ENCODE measurements at regions not wholly inside any gene's neighbourhood (a gene's known extent, or its start where the extent isn't known, plus 50 kb on each side); places are given as distances from the start of the nearest gene placed in this dataset.

DNA sequence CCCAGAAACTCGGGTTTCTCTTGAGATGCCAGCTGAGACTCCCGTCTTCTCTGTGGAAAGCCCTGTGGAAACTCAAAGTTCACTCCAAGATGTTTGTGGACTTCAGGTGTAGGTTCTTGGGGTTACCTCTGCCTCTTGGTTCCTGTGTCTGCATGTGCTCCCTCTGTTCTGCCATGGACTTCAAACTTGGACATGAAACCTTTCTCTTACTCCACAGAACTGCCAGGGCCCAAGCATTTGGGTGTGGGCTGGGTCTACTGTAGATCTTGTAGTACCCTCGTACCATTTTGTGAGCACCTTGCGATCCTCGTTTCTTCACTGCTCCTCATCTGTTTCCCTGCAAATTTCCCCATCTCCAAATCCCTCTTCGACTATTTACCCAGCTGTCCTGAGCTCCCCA lies 175.5 kb downstream of the HAUS1 start:
- Histone ChIP-seq H3K36me3 (ENCODE audit: control insufficient read depth, low read length) (no peaks in the 10 kb centered on the region), H3K4me1 (ENCODE audit: control insufficient read depth, low read length) (no peaks in the 10 kb centered on the region), H3F3A (ENCODE audit: control insufficient read depth, insufficient read depth) (no peaks in the 10 kb centered on the region), H3K9me3 (ENCODE audit: control insufficient read depth, insufficient read depth, low read length) (no peaks in the 10 kb centered on the region), H3K4me3 (ENCODE audit: low read length) (no peak overlapping the region), H3K9me2 (replicated peaks; ENCODE audit: control insufficient read depth, low read length) (no peaks in the 10 kb centered on the region), H3K27me3 (ENCODE audit: control insufficient read depth, low read length) (no peaks in the 10 kb centered on the region; the same call in 1 of the 2 replicates), H3K79me2 (ENCODE audit: control insufficient read depth, low read length) (no peaks in the 10 kb centered on the region), H3K4me2 (ENCODE audit: low read length) (no peak overlapping the region), H4K20me1 (ENCODE audit: control insufficient read depth, insufficient read depth, low read depth, low read length) (no peaks in the 10 kb centered on the region), H3K27ac (ENCODE audit: low read depth, low read length) (no peak overlapping the region)
- no peak for TF ChIP-seq EZH2phosphoT487 (IDR thresholded peaks at IDR 0.05; ENCODE audit: borderline replicate concordance, low read length)
- TF ChIP-seq, protein P1, sequence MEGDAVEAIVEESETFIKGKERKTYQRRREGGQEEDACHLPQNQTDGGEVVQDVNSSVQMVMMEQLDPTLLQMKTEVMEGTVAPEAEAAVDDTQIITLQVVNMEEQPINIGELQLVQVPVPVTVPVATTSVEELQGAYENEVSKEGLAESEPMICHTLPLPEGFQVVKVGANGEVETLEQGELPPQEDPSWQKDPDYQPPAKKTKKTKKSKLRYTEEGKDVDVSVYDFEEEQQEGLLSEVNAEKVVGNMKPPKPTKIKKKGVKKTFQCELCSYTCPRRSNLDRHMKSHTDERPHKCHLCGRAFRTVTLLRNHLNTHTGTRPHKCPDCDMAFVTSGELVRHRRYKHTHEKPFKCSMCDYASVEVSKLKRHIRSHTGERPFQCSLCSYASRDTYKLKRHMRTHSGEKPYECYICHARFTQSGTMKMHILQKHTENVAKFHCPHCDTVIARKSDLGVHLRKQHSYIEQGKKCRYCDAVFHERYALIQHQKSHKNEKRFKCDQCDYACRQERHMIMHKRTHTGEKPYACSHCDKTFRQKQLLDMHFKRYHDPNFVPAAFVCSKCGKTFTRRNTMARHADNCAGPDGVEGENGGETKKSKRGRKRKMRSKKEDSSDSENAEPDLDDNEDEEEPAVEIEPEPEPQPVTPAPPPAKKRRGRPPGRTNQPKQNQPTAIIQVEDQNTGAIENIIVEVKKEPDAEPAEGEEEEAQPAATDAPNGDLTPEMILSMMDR (IDR thresholded peaks at IDR 0.05; ENCODE audit: low read depth, low read length, poor library complexity, severe bottlenecking): no peak

DNA sequence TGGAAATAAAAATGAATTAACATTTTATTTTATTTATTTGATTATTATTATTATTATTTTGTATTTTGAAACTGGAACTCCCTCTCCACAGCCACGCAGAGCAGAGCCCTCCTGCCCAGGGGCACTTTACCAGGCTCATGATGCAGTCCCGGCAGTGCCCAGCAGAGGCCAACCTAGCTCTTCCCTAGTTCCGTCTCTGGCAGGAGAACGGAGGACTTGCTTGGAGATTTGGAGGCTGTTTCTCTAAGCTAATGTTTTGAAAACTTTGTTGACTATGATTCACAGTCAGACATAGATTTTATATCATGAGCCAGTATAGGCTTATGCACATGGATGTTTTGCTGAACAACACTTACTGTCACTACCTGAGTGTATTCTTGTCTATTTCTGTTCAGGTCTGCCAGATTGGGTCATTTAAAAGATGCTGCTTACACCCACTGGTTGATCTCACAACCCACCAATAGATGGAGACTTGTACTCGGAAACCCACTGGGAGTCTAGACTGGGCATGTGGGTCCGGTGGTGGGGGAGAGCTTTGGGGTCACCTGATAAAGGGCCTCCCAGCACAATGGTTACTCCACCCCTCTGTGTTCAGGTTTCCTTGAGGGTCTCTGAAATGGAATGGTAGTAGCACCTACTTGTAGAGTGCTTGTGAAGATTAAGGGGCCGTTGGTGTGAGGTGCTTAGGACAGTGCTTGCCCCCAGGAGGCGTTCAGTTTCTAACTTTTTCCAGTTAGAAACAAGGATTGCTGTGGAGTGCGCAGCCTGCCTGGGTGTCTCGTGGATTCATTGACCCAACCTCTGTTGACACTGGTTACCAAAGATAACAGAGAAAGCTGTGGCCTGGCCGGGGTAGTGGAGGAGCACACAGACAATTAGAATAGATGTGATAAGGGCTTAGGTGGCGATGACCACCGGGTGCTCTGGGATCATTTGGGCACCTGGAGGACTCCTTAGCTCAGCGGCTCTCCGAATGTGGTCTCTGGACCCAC lies 177.3 kb downstream of the HAUS1 start:
- Histone ChIP-seq H3K4me3 (ENCODE audit: low read length) (no peak overlapping the region), H4K20me1 (ENCODE audit: control insufficient read depth, insufficient read depth, low read depth, low read length) (no peaks in the 10 kb centered on the region), H3K27ac (ENCODE audit: low read depth, low read length) (no peak overlapping the region), H3K4me2 (ENCODE audit: low read length) (no peak overlapping the region), H3F3A (ENCODE audit: control insufficient read depth, insufficient read depth) (no peaks in the 10 kb centered on the region), H3K27me3 (ENCODE audit: control insufficient read depth, low read length) (peaks cover 3% of the 10 kb centered on the region; the same call in 1 of the 2 replicates), H3K79me2 (ENCODE audit: control insufficient read depth, low read length) (no peaks in the 10 kb centered on the region), H3K9me2 (replicated peaks; ENCODE audit: control insufficient read depth, low read length) (no peaks in the 10 kb centered on the region), H3K4me1 (ENCODE audit: control insufficient read depth, low read length) (no peaks in the 10 kb centered on the region), H3K36me3 (ENCODE audit: control insufficient read depth, low read length) (no peaks in the 10 kb centered on the region), H3K9me3 (ENCODE audit: control insufficient read depth, insufficient read depth, low read length) (no peaks in the 10 kb centered on the region)
- no peak for TF ChIP-seq EZH2phosphoT487 (IDR thresholded peaks at IDR 0.05; ENCODE audit: borderline replicate concordance, low read length)
- TF ChIP-seq, protein P1 (IDR thresholded peaks at IDR 0.05; ENCODE audit: low read depth, low read length, poor library complexity, severe bottlenecking): peak; percentile 80

DNA sequence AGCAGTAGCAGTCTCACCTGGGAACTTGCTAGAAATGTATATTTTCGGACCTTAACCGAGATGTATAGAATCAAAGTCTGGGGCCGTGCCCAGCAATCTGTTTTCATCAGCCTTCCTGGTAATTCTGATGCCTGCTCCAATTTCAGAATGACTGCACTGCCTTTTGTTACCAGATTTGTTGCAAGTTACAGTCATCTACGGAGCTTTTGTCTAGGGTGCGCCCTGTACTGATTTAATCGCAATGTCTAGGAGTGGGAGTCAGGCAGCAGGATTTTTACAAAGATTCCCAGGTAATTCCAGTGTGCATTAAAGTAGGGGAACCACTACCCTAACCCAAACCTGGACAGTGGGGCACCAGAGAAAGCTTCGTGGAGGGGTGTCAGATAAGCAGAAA lies 178.0 kb downstream of the HAUS1 start:
- Histone ChIP-seq H3K9me3 (ENCODE audit: control insufficient read depth, insufficient read depth, low read length) (no peaks in the 10 kb centered on the region), H3K9me2 (replicated peaks; ENCODE audit: control insufficient read depth, low read length) (no peaks in the 10 kb centered on the region), H3F3A (ENCODE audit: control insufficient read depth, insufficient read depth) (no peaks in the 10 kb centered on the region), H3K27ac (ENCODE audit: low read depth, low read length) (no peak overlapping the region), H3K79me2 (ENCODE audit: control insufficient read depth, low read length) (no peaks in the 10 kb centered on the region), H3K4me1 (ENCODE audit: control insufficient read depth, low read length) (no peaks in the 10 kb centered on the region), H3K4me3 (ENCODE audit: low read length) (no peak overlapping the region), H4K20me1 (ENCODE audit: control insufficient read depth, insufficient read depth, low read depth, low read length) (no peaks in the 10 kb centered on the region), H3K4me2 (ENCODE audit: low read length) (no peak overlapping the region), H3K36me3 (ENCODE audit: control insufficient read depth, low read length) (no peaks in the 10 kb centered on the region), H3K27me3 (ENCODE audit: control insufficient read depth, low read length) (peaks cover 3% of the 10 kb centered on the region; the same call in 1 of the 2 replicates)
- no peak for TF ChIP-seq EZH2phosphoT487 (IDR thresholded peaks at IDR 0.05; ENCODE audit: borderline replicate concordance, low read length)
- TF ChIP-seq, protein P1 (IDR thresholded peaks at IDR 0.05; ENCODE audit: low read depth, low read length, poor library complexity, severe bottlenecking): no peak

Data from DOHH2 (cell line).